Ectodermal cell (in vitro differentiated cells): ENCODE measurements at regions not wholly inside any gene's neighbourhood (a gene's known extent, or its start where the extent isn't known, plus 50 kb on each side); places are given as distances from the start of the nearest gene placed in this dataset.
"Not testable (repeated sequence)": the region's sequence is repeated elsewhere in the genome, so short reads cannot be mapped to it uniquely, and the experiment has no call there.

ENCODE experiments used
- H3K27ac ChIP-seq: 2 replicates; pipeline ENCODE4 v1.7.0; 2013; ENCODE audit warnings: mild to moderate bottlenecking, low read depth, low read length; ENCODE audit not compliant: insufficient read depth, poor library complexity, severe bottlenecking
- H3K27me3 ChIP-seq: 2 replicates; pipeline ENCODE4 v1.7.0; 2013; ENCODE audit warnings: mild to moderate bottlenecking, low read length; ENCODE audit not compliant: insufficient read depth, control insufficient read depth, poor library complexity, severe bottlenecking
- H3K36me3 ChIP-seq: one replicate; pipeline ENCODE4 v1.7.0; 2013; ENCODE audit warnings: low read length; ENCODE audit not compliant: control insufficient read depth, insufficient read depth
- H3K4me1 ChIP-seq: one replicate; pipeline ENCODE4 v1.7.0; 2013; ENCODE audit warnings: low read length; ENCODE audit not compliant: control insufficient read depth, insufficient read depth
- H3K4me3 ChIP-seq: 2 replicates; pipeline ENCODE4 v1.7.0; 2013; ENCODE audit warnings: low read depth, low read length, control low read depth; ENCODE audit not compliant: insufficient read depth
- H3K9me3 ChIP-seq: 2 replicates; pipeline ENCODE4 v1.7.0; 2013; ENCODE audit warnings: mild to moderate bottlenecking, low read length, moderate library complexity; ENCODE audit not compliant: control insufficient read depth
- WGBS, 2 experiments: methylation state at CpG; one replicate each; pipeline ENCODE4 v1.1.7; 2013; ENCODE audit warnings: missing lambda C conversion rate in 2 of 2; 5-methylcytosine and 5-hydroxymethylcytosine counted together

- Histone ChIP-seq H3K36me3 (no peaks in the 10 kb centered on the region), H3K27me3 (peaks cover 28% of the 10 kb centered on the region), H3K27ac (no peak overlapping the region), H3K4me3 (no peak overlapping the region), H3K9me3 (no peaks in the 10 kb centered on the region), H3K4me1 (no peaks in the 10 kb centered on the region)
- WGBS, 2 experiments, result 96 to 97% methylated on average over 11 of the region's 11 CpGs
These were observed 56.6 kb upstream of the WNT7B start for GRCh38 chr22:46033256-46034200.

DNA sequence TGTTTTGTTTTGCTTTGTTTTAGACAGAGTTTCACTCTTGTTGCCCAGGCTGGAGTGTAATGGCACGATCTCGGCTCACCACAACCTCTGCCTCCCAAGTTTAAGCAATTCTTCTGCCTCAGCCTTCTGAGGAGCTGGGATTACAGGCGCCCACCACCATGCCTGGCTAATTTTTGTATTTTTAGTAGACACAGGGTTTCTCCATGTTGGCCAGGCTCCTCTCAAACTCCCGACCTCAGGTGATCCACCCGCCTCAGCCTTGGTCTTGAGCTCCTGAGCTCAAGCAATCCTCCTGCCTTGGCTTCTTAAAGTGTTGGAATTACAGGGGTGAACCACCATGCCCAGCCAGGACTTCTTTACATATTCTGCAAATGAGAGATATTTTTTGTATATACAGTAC is 57.5 kb upstream of the WNT7B start:
- not testable (repeated sequence) for H3K4me1 ChIP-seq, H3K36me3 ChIP-seq, H3K27ac ChIP-seq, H3K4me3 ChIP-seq, H3K9me3 ChIP-seq
- H3K27me3 ChIP-seq, result peaks cover 19% of the 10 kb centered on the region
- 88% methylated on average over 5 of the region's 5 CpGs for WGBS, 2 experiments

GRCh38 chr22:46035380-46035741 is 58.4 kb upstream of the WNT7B start:
- H3K4me1 ChIP-seq, result no peaks in the 10 kb centered on the region
- 0 to 7% methylated on average over 14 to 16 of the region's 16 CpGs for WGBS, 2 experiments
- H3K27me3 ChIP-seq, result peaks cover 10% of the 10 kb centered on the region
- peak overlapping the region; percentile 62 for H3K4me3 ChIP-seq
- no peaks in the 10 kb centered on the region for H3K9me3 ChIP-seq
- H3K27ac ChIP-seq, result no peak overlapping the region
- H3K36me3 ChIP-seq, result no peaks in the 10 kb centered on the region

GRCh38 chr22:46035742-46036557 is 59.0 kb upstream of the WNT7B start:
- H3K27ac ChIP-seq, result no peak overlapping the region
- peak overlapping the region; percentile 77 for H3K4me3 ChIP-seq
- WGBS, 2 experiments, result 0 to 1% methylated on average over 84 of the region's 84 CpGs
- no peaks in the 10 kb centered on the region for H3K4me1 ChIP-seq
- H3K27me3 ChIP-seq, result peaks cover 12% of the 10 kb centered on the region
- no peaks in the 10 kb centered on the region for H3K9me3 ChIP-seq
- H3K36me3 ChIP-seq, result no peaks in the 10 kb centered on the region

GRCh38 chr22:46036558-46037408 is 59.8 kb upstream of the WNT7B start:
- peaks cover 19% of the 10 kb centered on the region for H3K27me3 ChIP-seq
- H3K9me3 ChIP-seq, result no peaks in the 10 kb centered on the region
- H3K4me3 ChIP-seq, result peak overlapping the region; percentile 77
- H3K36me3 ChIP-seq, result no peaks in the 10 kb centered on the region
- WGBS, 2 experiments, result 50 to 52% methylated on average over 18 of the region's 18 CpGs
- no peak overlapping the region for H3K27ac ChIP-seq
- no peaks in the 10 kb centered on the region for H3K4me1 ChIP-seq

DNA sequence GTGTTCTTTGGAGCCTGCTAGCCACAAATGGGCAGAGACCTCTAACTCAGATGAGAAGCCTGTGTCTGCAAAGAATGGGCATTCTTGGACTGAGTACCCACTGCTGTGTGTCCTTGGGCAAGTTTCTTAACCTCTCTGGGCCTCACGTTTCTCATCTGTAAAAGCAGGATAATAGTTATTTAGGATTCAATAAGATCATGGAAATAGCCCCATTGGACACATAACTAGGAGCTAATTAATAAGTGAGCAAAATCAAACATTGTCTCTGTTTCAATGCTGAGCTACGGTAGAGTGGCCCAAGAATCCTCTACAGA is 61.2 kb upstream of the WNT7B start:
- Histone ChIP-seq H3K27me3 (peaks cover 28% of the 10 kb centered on the region), H3K4me1 (no peaks in the 10 kb centered on the region), H3K27ac (no peak overlapping the region), H3K9me3 (no peaks in the 10 kb centered on the region), H3K4me3 (no peak overlapping the region), H3K36me3 (no peaks in the 10 kb centered on the region)
- 88 to 91% methylated on average over 2 of the region's 2 CpGs for WGBS, 2 experiments

DNA sequence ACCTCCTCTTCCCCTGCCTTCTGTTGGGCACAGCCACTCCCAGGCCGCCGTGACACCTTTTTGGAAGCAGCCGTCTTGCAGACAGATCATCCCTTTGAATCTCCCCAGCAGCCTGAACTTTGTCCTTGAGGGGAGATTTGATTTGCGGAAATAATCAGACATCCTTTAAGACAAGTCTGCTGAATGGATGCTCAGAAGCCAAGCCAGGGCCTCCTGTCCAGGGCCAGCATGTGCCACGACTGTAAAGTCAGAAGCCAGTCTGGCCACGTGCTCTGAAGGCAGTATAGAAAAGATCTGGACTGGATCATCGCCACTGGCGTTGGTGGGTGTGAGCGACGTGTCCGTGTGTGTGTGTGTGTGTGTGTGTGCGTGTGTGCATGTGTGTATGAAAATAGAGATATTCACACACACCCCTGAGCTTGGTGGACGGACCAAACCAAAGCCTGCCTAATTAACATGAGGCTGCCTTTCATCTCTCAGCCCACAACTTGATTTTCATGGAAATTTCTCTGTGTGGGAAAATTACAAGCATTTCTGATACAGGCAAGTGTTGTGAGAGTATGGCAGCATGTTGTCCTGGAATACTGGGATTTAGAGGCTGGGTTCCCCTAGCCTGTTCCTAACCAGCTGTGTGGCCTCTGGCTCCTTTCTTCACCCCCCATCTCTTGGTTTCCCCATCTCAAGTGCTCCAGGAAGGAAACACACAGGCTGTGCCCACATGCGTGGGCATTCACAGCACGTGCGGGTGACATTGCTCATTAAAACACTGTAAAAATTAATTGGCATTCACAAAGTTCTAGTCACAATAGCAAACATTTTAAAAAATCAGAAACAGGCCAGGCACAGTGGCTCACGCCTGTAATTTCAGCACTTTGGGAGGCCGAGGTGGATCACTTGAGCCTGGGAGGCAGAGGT is 61.8 kb upstream of the WNT7B start:
- Histone ChIP-seq H3K4me1 (no peaks in the 10 kb centered on the region), H3K9me3 (no peaks in the 10 kb centered on the region), H3K27ac (no peak overlapping the region), H3K27me3 (peaks cover 35% of the 10 kb centered on the region), H3K4me3 (no peak overlapping the region), H3K36me3 (no peaks in the 10 kb centered on the region)
- WGBS, 2 experiments, result 90 to 91% methylated on average over 18 of the region's 18 CpGs

GRCh38 chr22:46039535-46039934 is 62.6 kb upstream of the WNT7B start:
- WGBS, 2 experiments, result 89 to 92% methylated on average over 6 of the region's 6 CpGs
- H3K9me3 ChIP-seq, result no peaks in the 10 kb centered on the region
- H3K4me1 ChIP-seq, result no peaks in the 10 kb centered on the region
- H3K27ac ChIP-seq, result no peak overlapping the region
- peaks cover 39% of the 10 kb centered on the region for H3K27me3 ChIP-seq
- H3K4me3 ChIP-seq, result no peak overlapping the region
- no peaks in the 10 kb centered on the region for H3K36me3 ChIP-seq
